GM19351 (cell line): ENCODE measurements at regions not wholly inside any gene's neighbourhood (a gene's known extent, or its start where the extent isn't known, plus 50 kb on each side); places are given as distances from the start of the nearest gene placed in this dataset.
A peak's percentile ranks its signal among the peaks of the same experiment; 100 is the strongest.
"Not testable (repeated sequence)": the region's sequence is repeated elsewhere in the genome, so short reads cannot be mapped to it uniquely, and the experiment has no call there.

Experiments
- ATAC-seq: cut with Tn5 transposase; IDR thresholded peaks from one replicate; pipeline ENCODE4 v1.9.1; 2021; ENCODE audit warnings: mild to moderate bottlenecking, moderate library complexity; ENCODE audit not compliant: unreplicated experiment

DNA sequence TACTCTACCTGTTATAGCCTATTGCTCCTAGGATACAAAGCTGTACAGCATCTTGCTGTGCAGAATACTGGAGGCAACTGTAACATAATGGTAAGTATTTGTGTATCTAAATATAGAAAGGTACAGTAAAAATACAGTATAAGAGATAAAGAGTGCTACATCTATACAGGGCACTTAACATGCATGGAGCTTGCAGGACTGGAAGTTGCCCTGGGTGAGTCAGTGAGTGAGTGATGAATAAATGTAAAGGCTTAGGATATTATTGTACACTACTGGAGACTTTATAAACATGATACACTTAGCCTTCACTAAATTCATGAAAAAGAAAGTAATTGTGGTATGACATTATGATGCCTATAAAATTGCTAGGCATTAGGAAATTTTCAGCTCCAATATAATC, 65.5 kb upstream of the OSMR start:
- ATAC-seq: no peak

GRCh38 chr5:38780945-38781344, 64.9 kb upstream of the OSMR start:
- ATAC-seq: no peak

DNA sequence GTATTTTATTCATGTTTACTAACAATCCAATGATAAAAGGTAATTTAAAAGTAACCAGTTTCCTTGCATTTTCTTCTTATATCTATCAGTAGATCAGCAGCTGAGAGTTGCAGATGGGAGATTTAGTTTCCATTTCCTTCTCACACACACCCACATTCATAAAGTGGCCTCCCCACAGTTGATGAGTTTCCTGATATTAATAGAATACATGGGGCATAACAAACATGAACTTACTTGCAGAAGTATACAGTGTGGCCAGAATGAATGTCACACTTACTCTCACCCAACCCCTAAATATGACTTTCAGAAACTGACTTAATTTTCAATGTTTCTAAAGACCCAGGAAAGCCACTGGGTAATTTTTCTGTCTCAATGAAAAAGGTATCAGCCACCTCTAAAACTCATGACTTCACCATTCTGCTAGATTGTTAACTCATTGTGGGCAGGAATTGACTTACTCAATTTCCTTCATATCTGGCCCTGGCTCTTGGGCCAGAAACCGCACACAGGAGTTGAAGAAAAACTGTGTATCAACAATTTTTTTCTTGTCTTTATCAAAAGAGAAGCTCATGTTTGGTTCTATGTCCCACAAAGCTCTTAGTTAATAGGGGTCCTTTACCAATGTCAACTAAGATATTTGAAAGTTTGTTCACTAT, 63.5 kb upstream of the OSMR start:
- ATAC-seq: peak; percentile 85

DNA sequence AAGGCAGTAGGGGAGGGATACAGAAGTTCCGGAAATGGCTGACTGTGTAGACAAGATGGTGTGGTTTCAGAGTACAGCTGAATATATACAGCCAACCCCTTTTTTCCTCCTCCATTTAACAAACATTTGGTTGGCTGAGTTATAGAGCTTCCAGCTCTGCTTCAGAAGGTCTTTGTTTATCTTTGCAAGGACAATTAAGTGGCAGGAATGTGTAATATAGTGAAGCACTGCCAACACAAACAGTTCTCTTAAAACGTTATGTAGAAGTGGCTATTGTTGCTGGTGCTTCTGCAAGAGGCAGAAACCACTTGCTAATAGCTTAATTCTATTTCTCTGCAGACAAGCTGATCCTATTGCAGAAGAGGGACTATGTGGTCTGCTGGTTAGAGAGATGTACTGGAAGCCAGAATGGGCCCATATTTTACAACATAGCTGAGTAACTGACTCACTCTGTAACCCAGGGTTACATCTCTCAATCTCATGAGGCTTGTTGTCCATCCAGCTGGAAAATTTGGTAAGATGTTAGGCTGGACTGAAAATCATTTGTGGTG, 62.7 kb upstream of the OSMR start:
- no peak for ATAC-seq

- ATAC-seq: no peak
Measured at GRCh38 chr5:38789134-38789533, 56.7 kb upstream of the OSMR start.

DNA sequence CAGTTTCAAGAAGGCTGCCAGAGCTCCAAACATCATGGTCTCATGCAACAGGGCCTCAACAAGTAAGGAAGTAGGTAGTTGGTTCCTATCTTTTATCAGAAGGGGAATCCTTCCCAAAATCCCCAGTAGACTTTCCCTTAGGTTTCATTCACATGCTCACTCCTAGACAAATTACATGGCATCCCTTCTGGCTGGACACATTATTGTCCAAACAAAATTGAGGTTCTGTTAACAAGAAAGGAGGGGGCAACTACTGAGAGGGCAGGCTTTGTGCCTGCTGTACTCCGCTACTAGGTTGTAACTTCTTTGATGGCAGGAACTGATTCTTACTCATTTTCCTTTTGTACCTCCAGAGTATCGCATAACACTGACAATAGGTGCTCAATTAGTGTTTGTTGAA, 56.0 kb upstream of the OSMR start:
- ATAC-seq: no peak

DNA sequence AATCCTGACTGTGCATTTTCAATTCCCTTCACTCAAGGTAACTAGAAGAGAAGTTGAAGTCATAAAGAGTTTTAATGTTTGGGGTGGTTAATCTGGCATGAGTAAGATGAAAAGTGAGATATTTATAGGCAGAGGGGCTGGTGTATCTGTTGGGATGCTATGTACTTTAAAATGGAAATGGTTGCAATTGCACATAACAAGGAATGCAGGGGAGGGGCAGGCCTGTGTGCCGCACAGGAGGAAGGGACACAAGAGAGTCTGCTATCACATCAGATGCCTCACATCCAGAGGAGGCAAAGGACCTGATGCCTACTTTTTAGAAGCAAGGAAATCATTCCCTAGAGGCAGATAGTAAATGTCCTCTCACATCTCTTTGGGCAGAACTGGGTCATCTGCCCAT, 55.5 kb upstream of the OSMR start:
- ATAC-seq: no peak

DNA sequence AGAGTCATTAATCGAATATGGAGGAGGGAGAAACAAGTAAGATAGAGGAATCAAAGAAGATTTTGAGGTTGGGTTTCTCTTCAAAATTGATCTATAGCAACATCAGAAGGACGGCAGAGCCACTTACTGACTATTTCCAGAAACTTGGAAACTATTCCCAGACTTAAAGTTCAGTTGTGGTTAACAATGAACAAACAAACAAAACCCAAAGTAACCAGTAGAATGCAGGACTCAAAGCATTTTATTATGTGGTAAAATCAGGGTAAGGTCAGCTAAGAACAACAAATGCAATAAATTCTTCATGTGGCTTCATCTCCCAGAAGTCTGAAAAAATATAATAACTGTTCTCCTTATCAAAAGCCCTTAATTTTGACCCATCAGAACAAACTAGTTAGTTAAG, 54.9 kb upstream of the OSMR start:
- no peak for ATAC-seq

DNA sequence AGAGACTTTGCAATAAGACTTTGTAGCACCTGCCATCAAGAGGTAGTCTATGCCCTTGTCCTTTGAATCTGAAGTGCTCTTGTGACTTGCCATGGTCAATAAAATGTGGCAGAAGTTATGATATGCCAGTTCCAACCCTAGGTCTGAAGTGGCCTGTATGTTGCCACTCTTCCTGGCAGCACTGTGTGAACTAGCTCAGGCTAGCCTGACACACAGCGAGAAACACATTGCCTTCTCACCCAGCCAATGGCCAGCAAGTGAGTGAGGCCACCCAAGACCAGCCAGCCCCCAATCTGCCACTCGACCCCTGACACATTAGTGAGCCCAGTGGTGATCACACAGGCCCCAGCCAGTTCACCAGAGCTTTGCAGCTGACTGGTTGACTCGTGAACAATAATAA, 52.7 kb upstream of the OSMR start:
- ATAC-seq: no peak

DNA sequence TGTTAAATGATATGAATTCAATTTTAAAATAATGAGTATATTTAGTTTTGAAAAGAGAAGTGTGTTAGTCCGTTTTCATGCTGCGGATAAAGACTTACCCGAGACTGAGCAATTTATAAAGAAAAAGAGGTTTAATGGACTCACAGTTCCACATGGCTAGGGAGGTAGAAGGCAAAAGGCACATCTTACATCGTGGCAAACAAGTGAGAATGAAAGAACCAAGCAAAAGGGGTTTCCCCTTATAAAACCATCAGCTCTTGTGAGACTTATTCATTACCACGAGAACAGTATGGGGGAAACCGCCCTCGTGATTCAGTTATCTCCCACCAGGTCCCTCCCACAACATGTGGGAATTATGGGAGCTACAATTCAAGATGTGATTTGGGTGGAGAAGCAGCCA, 51.8 kb upstream of the OSMR start:
- ATAC-seq: not testable (repeated sequence)

- ATAC-seq: no peak
Measured at GRCh38 chr5:38794986-38795385, 50.8 kb upstream of the OSMR start.

- ATAC-seq: no peak
Measured at GRCh38 chr5:38795986-38796741, 49.6 kb upstream of the OSMR start.
